HCT116 (cell line): ENCODE measurements at regions not wholly inside any gene's neighbourhood (a gene's known extent, or its start where the extent isn't known, plus 50 kb on each side); places are given as distances from the start of the nearest gene placed in this dataset.

Experiments used
- ATF3 ChIP-seq: IDR thresholded peaks from 2 replicates; pipeline ENCODE4 v1.6.1; 2012
- CTCF ChIP-seq, 3 experiments: fragments of 200-600 bp in 1 of 3; sonication (generic) in 1 of 3; IDR thresholded peaks in 2 of 3; conservative IDR thresholded peaks in 1 of 3; 2 replicates each; pipeline ENCODE4 v1.5.1; 2012 to 2017; ENCODE audit warnings: low read depth in 2 of 3, low read length in 2 of 3, antibody characterized with exemption in 1 of 3, borderline replicate concordance in 1 of 3, control low read depth in 1 of 3, mild to moderate bottlenecking in 1 of 3, mixed read lengths in 1 of 3, mixed run types in 1 of 3, moderate library complexity in 1 of 3; ENCODE audit not compliant: insufficient read depth in 1 of 3
- EGR1 ChIP-seq: IDR thresholded peaks from 2 replicates; pipeline ENCODE4 v1.6.1; 2012; ENCODE audit warnings: low read depth
- EZH2phosphoT487 ChIP-seq: fragments of 200-600 bp; IDR thresholded peaks from 2 replicates; pipeline ENCODE4 v1.6.1; 2018; ENCODE audit warnings: antibody characterized with exemption, borderline replicate concordance
- MAX ChIP-seq: IDR thresholded peaks from 2 replicates; pipeline ENCODE4 v1.6.1; 2012
- POLR2A ChIP-seq: IDR thresholded peaks from 2 replicates; pipeline ENCODE4 v1.7.0; 2011; ENCODE audit warnings: borderline replicate concordance; ENCODE audit not compliant: insufficient read depth, insufficient read length; ENCODE audit errors: extremely low read depth
- RAD21 ChIP-seq: IDR thresholded peaks from 2 replicates; pipeline ENCODE4 v1.6.1; 2012; ENCODE audit warnings: low read depth, mild to moderate bottlenecking
- SIN3A ChIP-seq: IDR thresholded peaks from 2 replicates; pipeline ENCODE4 v1.6.1; 2012; ENCODE audit warnings: low read depth
- TCF7L2 ChIP-seq: IDR thresholded peaks from 2 replicates; pipeline ENCODE4 v1.7.0; 2011; ENCODE audit warnings: borderline replicate concordance, inconsistent platforms; ENCODE audit not compliant: insufficient read depth, insufficient read length; ENCODE audit errors: extremely low read depth
- TF ChIP-seq, protein P1 (sequence below): IDR thresholded peaks from 2 replicates; pipeline ENCODE4 v1.6.1; 2011; ENCODE audit warnings: mild to moderate bottlenecking, low read length, moderate library complexity; ENCODE audit not compliant: insufficient replicate concordance; ENCODE audit errors: extremely low read depth

DNA sequence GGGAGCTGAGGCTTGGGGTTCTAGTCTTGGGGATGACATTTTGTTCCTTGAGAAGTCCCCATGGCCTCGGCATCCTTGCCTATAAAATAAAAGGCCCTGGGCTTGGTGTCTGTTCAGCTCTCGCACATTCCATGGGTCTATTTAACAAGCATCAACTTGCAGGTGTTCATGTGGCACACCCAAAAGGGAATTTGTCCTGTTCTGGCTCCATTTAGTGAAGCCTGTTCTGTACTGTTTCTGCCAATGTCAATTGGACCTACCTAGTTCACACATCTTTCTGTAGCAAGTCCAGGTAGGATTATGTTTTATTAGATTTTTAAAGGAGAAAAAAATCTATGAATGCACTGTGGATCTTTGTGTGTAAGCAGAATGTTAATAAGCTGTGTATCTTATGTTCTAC, 262.0 kb downstream of the HIVEP2 start:
- TF ChIP-seq CTCF (IDR thresholded peaks at IDR 0.05 in 2 of 3, conservative IDR thresholded peaks at IDR 0.05 in 1 of 3; ENCODE audit: borderline replicate concordance in 1 of 3, insufficient read depth in 1 of 3, low read depth in 2 of 3, low read length in 2 of 3) = no peak
- TF ChIP-seq MAX = no peak
- TF ChIP-seq, protein P1, sequence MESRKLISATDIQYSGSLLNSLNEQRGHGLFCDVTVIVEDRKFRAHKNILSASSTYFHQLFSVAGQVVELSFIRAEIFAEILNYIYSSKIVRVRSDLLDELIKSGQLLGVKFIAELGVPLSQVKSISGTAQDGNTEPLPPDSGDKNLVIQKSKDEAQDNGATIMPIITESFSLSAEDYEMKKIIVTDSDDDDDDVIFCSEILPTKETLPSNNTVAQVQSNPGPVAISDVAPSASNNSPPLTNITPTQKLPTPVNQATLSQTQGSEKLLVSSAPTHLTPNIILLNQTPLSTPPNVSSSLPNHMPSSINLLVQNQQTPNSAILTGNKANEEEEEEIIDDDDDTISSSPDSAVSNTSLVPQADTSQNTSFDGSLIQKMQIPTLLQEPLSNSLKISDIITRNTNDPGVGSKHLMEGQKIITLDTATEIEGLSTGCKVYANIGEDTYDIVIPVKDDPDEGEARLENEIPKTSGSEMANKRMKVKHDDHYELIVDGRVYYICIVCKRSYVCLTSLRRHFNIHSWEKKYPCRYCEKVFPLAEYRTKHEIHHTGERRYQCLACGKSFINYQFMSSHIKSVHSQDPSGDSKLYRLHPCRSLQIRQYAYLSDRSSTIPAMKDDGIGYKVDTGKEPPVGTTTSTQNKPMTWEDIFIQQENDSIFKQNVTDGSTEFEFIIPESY = no peak
- TF ChIP-seq SIN3A = no peak
- no peak for TF ChIP-seq RAD21
- no peak for TF ChIP-seq POLR2A
- no peak for TF ChIP-seq TCF7L2
- TF ChIP-seq EGR1 = no peak
- no peak for TF ChIP-seq EZH2phosphoT487
- TF ChIP-seq ATF3 = no peak
